IPS DF 6.9 (cell line): ENCODE measurements at regions not wholly inside any gene's neighbourhood (a gene's known extent, or its start where the extent isn't known, plus 50 kb on each side); places are given as distances from the start of the nearest gene placed in this dataset.
A peak's percentile ranks its signal among the peaks of the same experiment; 100 is the strongest.
"Not testable (repeated sequence)": the region's sequence is repeated elsewhere in the genome, so short reads cannot be mapped to it uniquely, and the experiment has no call there.

ENCODE experiments used
- DNase-seq: peaks from one replicate; pipeline ENCODE4 v3.0.0-alpha.2; 2013; ENCODE audit warnings: low read depth, low spot score
- H3K27ac ChIP-seq: one replicate; pipeline ENCODE4 v1.5.1; 2013; ENCODE audit warnings: low read length, control low read depth
- H3K27me3 ChIP-seq: 2 replicates; pipeline ENCODE4 v1.6.1; 2013; ENCODE audit warnings: mild to moderate bottlenecking, low read length; ENCODE audit not compliant: control insufficient read depth, insufficient read depth
- H3K36me3 ChIP-seq: 2 replicates; pipeline ENCODE4 v1.6.1; 2013; ENCODE audit warnings: low read length; ENCODE audit not compliant: control insufficient read depth, insufficient read depth
- H3K4me1 ChIP-seq: 2 replicates; pipeline ENCODE4 v1.6.1; 2013; ENCODE audit warnings: low read length; ENCODE audit not compliant: control insufficient read depth, insufficient read depth
- H3K4me3 ChIP-seq: 2 replicates; pipeline ENCODE4 v1.5.1; 2013; ENCODE audit warnings: mild to moderate bottlenecking, low read length
- H3K9me3 ChIP-seq: 2 replicates; pipeline ENCODE4 v1.6.1; 2013; ENCODE audit warnings: low read length, inconsistent platforms; ENCODE audit not compliant: control insufficient read depth, insufficient read depth
- WGBS: extraction: QIAGEN DNeasy Blood & Tissue Kit; methylation state at CpG from one replicate; pipeline ENCODE4 v1.1.7; 2013; ENCODE audit warnings: mixed read lengths, missing lambda C conversion rate; ENCODE audit not compliant: insufficient read length, insufficient coverage; 5-methylcytosine and 5-hydroxymethylcytosine counted together

DNA sequence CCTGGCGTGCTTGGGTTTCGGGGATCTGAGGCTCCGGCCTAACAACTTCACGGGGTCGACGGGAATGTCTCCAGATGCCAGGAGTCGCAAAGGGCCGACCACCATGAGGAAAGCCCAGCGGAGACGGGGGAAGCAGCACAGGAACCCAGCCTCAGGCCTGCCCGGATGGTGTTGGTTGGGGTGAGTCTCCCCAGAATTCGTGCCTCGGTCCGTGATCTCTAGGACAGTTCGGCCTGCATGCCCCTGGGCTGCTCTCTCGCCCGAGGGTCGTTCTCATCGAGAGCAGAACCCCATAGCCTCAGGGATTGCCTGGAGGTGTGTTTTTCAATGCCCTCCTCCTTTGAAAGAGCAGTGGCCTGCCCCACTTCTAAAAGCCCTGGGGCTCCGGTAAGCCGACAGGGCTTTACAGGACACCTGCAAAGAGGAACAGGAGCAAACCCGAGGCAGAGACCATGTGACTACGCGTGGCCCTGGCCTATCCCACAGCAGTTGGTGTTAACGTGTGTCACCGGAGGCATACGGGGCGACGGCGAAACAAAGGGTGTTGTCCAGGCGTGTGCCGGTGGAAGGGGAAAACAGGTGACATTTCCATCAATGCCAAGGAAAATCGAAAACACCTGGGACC, 973.1 kb upstream of the DEFB115 start:
- no peaks in the 10 kb centered on the region; the same call in 1 of the 2 replicates for H3K36me3 ChIP-seq
- no peak overlapping the region for H3K4me3 ChIP-seq
- no peaks in the 10 kb centered on the region for H3K9me3 ChIP-seq
- no peak for DNase-seq
- no peak overlapping the region for H3K27ac ChIP-seq
- no CpG with 5 or more reads among the region's 33 CpGs for WGBS
- no peaks in the 10 kb centered on the region for H3K27me3 ChIP-seq
- no peaks in the 10 kb centered on the region; the same call in 1 of the 2 replicates for H3K4me1 ChIP-seq

- no peaks in the 10 kb centered on the region; the same call in 1 of the 2 replicates for H3K36me3 ChIP-seq
- H3K27ac ChIP-seq, result no peak overlapping the region
- no peaks in the 10 kb centered on the region for H3K9me3 ChIP-seq
- no peaks in the 10 kb centered on the region for H3K27me3 ChIP-seq
- H3K4me3 ChIP-seq, result no peak overlapping the region
- no CpG with 5 or more reads among the region's 17 CpGs for WGBS
- no peaks in the 10 kb centered on the region; the same call in 1 of the 2 replicates for H3K4me1 ChIP-seq
- DNase-seq, result no peak
These were observed 971.8 kb upstream of the DEFB115 start for GRCh38 chr20:30285677-30286076.

- no peaks in the 10 kb centered on the region for H3K27me3 ChIP-seq
- no peak overlapping the region for H3K4me3 ChIP-seq
- WGBS, result no CpG with 5 or more reads among the region's 15 CpGs
- H3K27ac ChIP-seq, result no peak overlapping the region
- no peak for DNase-seq
- no peaks in the 10 kb centered on the region for H3K9me3 ChIP-seq
- no peaks in the 10 kb centered on the region; the same call in 1 of the 2 replicates for H3K4me1 ChIP-seq
- H3K36me3 ChIP-seq, result no peaks in the 10 kb centered on the region; the same call in 1 of the 2 replicates
These were observed 971.3 kb upstream of the DEFB115 start for GRCh38 chr20:30286157-30286556.

- H3K9me3 ChIP-seq, H3K4me3 ChIP-seq, H3K27me3 ChIP-seq, H3K36me3 ChIP-seq, H3K4me1 ChIP-seq, DNase-seq, H3K27ac ChIP-seq: not testable (repeated sequence)
- no CpG with 5 or more reads among the region's 22 CpGs for WGBS
These were observed 970.0 kb upstream of the DEFB115 start for GRCh38 chr20:30287459-30287858.

DNA sequence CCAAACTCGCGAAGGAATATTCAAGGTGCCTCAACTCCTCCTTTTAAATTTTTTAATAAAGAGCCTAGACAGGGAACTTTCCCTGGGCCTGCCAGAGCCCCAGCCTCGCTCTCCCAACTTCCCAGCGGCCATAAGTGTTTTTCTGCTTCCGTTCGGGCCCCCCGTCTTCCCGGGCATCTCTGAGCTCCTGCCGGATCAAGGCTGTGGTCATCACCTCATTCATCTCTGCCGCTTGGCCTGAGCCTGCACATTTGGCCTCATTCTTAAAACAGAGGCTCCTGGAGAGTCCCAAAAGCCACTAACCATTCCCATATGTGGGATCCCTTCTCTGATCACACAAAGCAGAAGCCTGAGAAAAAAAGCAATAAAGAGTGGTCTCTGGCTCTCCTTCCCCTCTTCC, 969.1 kb upstream of the DEFB115 start:
- H3K27ac ChIP-seq, result no peak overlapping the region
- H3K36me3 ChIP-seq, result no peaks in the 10 kb centered on the region; the same call in 1 of the 2 replicates
- no peaks in the 10 kb centered on the region; the same call in 1 of the 2 replicates for H3K4me1 ChIP-seq
- no peaks in the 10 kb centered on the region for H3K27me3 ChIP-seq
- H3K9me3 ChIP-seq, result no peaks in the 10 kb centered on the region
- WGBS, result no CpG with 5 or more reads among the region's 10 CpGs
- no peak overlapping the region for H3K4me3 ChIP-seq
- DNase-seq, result no peak

GRCh38 chr20:30289049-30289448, 968.4 kb upstream of the DEFB115 start:
- not testable (repeated sequence) for H3K36me3 ChIP-seq, H3K27ac ChIP-seq, H3K4me3 ChIP-seq, H3K9me3 ChIP-seq, DNase-seq, H3K27me3 ChIP-seq, H3K4me1 ChIP-seq
- no CpG with 5 or more reads among the region's 11 CpGs for WGBS

GRCh38 chr20:30289711-30290141, 967.7 kb upstream of the DEFB115 start:
- H3K27ac ChIP-seq, H3K27me3 ChIP-seq, H3K4me1 ChIP-seq, H3K36me3 ChIP-seq, DNase-seq, H3K9me3 ChIP-seq: not testable (repeated sequence)
- WGBS, result no CpG with 5 or more reads among the region's 27 CpGs
- peak overlapping the region; percentile 1; the same call in 1 of the 2 replicates for H3K4me3 ChIP-seq

- no CpG with 5 or more reads among the region's 27 CpGs for WGBS
- not testable (repeated sequence) for H3K36me3 ChIP-seq, H3K27me3 ChIP-seq, H3K4me3 ChIP-seq, H3K4me1 ChIP-seq, H3K27ac ChIP-seq, DNase-seq, H3K9me3 ChIP-seq
These were observed 967.0 kb upstream of the DEFB115 start for GRCh38 chr20:30290361-30291063.

- H3K27me3 ChIP-seq, H3K4me1 ChIP-seq, H3K9me3 ChIP-seq, H3K4me3 ChIP-seq, H3K36me3 ChIP-seq, DNase-seq, H3K27ac ChIP-seq: not testable (repeated sequence)
- WGBS, result no CpG with 5 or more reads among the region's 4 CpGs
These were observed 966.4 kb upstream of the DEFB115 start for GRCh38 chr20:30291064-30291379.

DNA sequence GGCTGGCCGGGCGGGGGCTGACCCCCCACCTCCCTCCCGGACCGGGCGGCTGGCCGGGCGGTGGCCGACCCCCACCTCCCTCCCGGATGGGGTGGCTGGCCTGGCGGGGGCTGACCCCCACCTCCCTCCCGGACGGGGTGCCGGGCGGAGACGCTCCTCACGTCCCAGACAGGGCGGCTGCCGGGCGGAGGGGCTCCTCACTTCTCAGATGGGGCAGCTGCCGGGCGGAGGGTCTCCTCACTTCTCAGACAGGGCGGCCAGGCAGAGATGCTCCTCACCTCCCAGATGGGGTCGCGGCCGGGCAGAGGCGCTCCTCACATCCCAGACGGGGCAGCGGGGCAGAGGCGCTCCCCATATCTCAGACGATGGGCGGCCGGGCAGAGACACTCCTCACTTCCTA, 965.8 kb upstream of the DEFB115 start:
- H3K27me3 ChIP-seq, H3K4me1 ChIP-seq, DNase-seq, H3K4me3 ChIP-seq, H3K9me3 ChIP-seq, H3K27ac ChIP-seq, H3K36me3 ChIP-seq: not testable (repeated sequence)
- WGBS, result no CpG with 5 or more reads among the region's 32 CpGs

GRCh38 chr20:30295396-30295795, 962.1 kb upstream of the DEFB115 start:
- WGBS, result no CpG with 5 or more reads among the region's 1 CpG
- not testable (repeated sequence) for DNase-seq, H3K9me3 ChIP-seq, H3K27me3 ChIP-seq, H3K36me3 ChIP-seq, H3K27ac ChIP-seq, H3K4me1 ChIP-seq, H3K4me3 ChIP-seq
